Activated T-cell treated with anti-CD3 and anti-CD28 coated beads, Interleukin-2, amount 50 U/mL, for 24 hours (primary cell): ENCODE measurements at regions not wholly inside any gene's neighbourhood (a gene's known extent, or its start where the extent isn't known, plus 50 kb on each side); places are given as distances from the start of the nearest gene placed in this dataset.

Experiments
- DNase-seq: peaks from one replicate; pipeline ENCODE4 v3.0.0-alpha.2; 2020
- H3K27ac Mint-ChIP-seq: 2 replicates; pipeline ENCODE4 v1.8.0; 2020; ENCODE audit warnings: mild to moderate bottlenecking, mixed read lengths
- H3K27me3 Mint-ChIP-seq: 2 replicates; pipeline ENCODE4 v1.8.0; 2020; ENCODE audit warnings: mixed read lengths
- H3K36me3 Mint-ChIP-seq: 2 replicates; pipeline ENCODE4 v1.8.0; 2020; ENCODE audit warnings: low read depth, mixed read lengths
- H3K4me1 Mint-ChIP-seq: 2 replicates; pipeline ENCODE4 v1.8.0; 2020; ENCODE audit warnings: low read depth, mixed read lengths
- H3K4me3 Mint-ChIP-seq: 2 replicates; pipeline ENCODE4 v1.8.0; 2020; ENCODE audit warnings: mild to moderate bottlenecking, moderate library complexity, mixed read lengths
- H3K9me3 Mint-ChIP-seq: 2 replicates; pipeline ENCODE4 v1.8.0; 2020; ENCODE audit warnings: mixed read lengths

- DNase-seq, result no peak
- Mint-ChIP-seq H3K4me1 (no peaks in the 10 kb centered on the region), H3K4me3 (no peak overlapping the region), H3K27ac (no peak overlapping the region), H3K36me3 (no peaks in the 10 kb centered on the region), H3K9me3 (no peaks in the 10 kb centered on the region), H3K27me3 (no peaks in the 10 kb centered on the region)
Observed at GRCh38 chr6:21468461-21468860, 125.1 kb upstream of the SOX4 start.

- Mint-ChIP-seq H3K27ac (no peak overlapping the region), H3K4me3 (no peak overlapping the region), H3K4me1 (no peaks in the 10 kb centered on the region), H3K9me3 (no peaks in the 10 kb centered on the region), H3K27me3 (peaks cover 2% of the 10 kb centered on the region), H3K36me3 (no peaks in the 10 kb centered on the region)
- DNase-seq, result no peak
Observed at GRCh38 chr6:21469213-21469612, 124.3 kb upstream of the SOX4 start.

- Mint-ChIP-seq H3K9me3 (no peaks in the 10 kb centered on the region), H3K4me3 (no peak overlapping the region), H3K36me3 (no peaks in the 10 kb centered on the region), H3K4me1 (no peaks in the 10 kb centered on the region), H3K27me3 (peaks cover 15% of the 10 kb centered on the region), H3K27ac (no peak overlapping the region)
- no peak for DNase-seq
Observed at GRCh38 chr6:21476112-21476511, 117.4 kb upstream of the SOX4 start.

- Mint-ChIP-seq H3K4me3 (no peak overlapping the region), H3K36me3 (no peaks in the 10 kb centered on the region), H3K27ac (no peak overlapping the region), H3K9me3 (no peaks in the 10 kb centered on the region), H3K27me3 (peaks cover 19% of the 10 kb centered on the region), H3K4me1 (no peaks in the 10 kb centered on the region)
- no peak for DNase-seq
Observed at GRCh38 chr6:21478411-21478810, 115.1 kb upstream of the SOX4 start.

- Mint-ChIP-seq H3K4me1 (no peaks in the 10 kb centered on the region), H3K36me3 (no peaks in the 10 kb centered on the region), H3K27me3 (peaks cover 17% of the 10 kb centered on the region), H3K9me3 (no peaks in the 10 kb centered on the region), H3K4me3 (no peak overlapping the region), H3K27ac (no peak overlapping the region)
- no peak for DNase-seq
Observed at GRCh38 chr6:21478883-21479539, 114.5 kb upstream of the SOX4 start.

- Mint-ChIP-seq H3K27me3 (peaks cover 11% of the 10 kb centered on the region), H3K27ac (no peak overlapping the region), H3K36me3 (no peaks in the 10 kb centered on the region), H3K9me3 (no peaks in the 10 kb centered on the region), H3K4me3 (no peak overlapping the region), H3K4me1 (no peaks in the 10 kb centered on the region)
- DNase-seq, result no peak
Observed at GRCh38 chr6:21486115-21486514, 107.4 kb upstream of the SOX4 start.

- no peaks in the 10 kb centered on the region for H3K4me1 Mint-ChIP-seq
- H3K27me3 Mint-ChIP-seq, result peaks cover 4% of the 10 kb centered on the region
- H3K27ac Mint-ChIP-seq, result no peak overlapping the region
- no peaks in the 10 kb centered on the region for H3K9me3 Mint-ChIP-seq
- DNase-seq, result no peak
- no peaks in the 10 kb centered on the region for H3K36me3 Mint-ChIP-seq
- H3K4me3 Mint-ChIP-seq, result no peak overlapping the region
Observed at GRCh38 chr6:21489826-21490225, 103.7 kb upstream of the SOX4 start.

- H3K27ac Mint-ChIP-seq, result no peak overlapping the region
- H3K4me1 Mint-ChIP-seq, result no peaks in the 10 kb centered on the region
- no peak for DNase-seq
Observed at GRCh38 chr6:21491955-21492354, 101.6 kb upstream of the SOX4 start.

GRCh38 chr6:21494505-21494904, 99.0 kb upstream of the SOX4 start:
- no peak for DNase-seq
- H3K4me3 Mint-ChIP-seq, result no peak overlapping the region
- no peaks in the 10 kb centered on the region for H3K27me3 Mint-ChIP-seq
- no peak overlapping the region for H3K27ac Mint-ChIP-seq
- no peaks in the 10 kb centered on the region for H3K4me1 Mint-ChIP-seq
- no peaks in the 10 kb centered on the region for H3K36me3 Mint-ChIP-seq
- no peaks in the 10 kb centered on the region for H3K9me3 Mint-ChIP-seq

More at GRCh38 chr6:21491955-21492354, 101.6 kb upstream of the SOX4 start:
- no peaks in the 10 kb centered on the region for H3K36me3 Mint-ChIP-seq
- H3K27me3 Mint-ChIP-seq, result peaks cover 3% of the 10 kb centered on the region
- no peak overlapping the region for H3K4me3 Mint-ChIP-seq
- no peaks in the 10 kb centered on the region for H3K9me3 Mint-ChIP-seq

GRCh38 chr6:21496196-21496595, 97.4 kb upstream of the SOX4 start:
- Mint-ChIP-seq H3K27ac (no peak overlapping the region), H3K27me3 (peaks cover 2% of the 10 kb centered on the region), H3K36me3 (no peaks in the 10 kb centered on the region), H3K4me1 (no peaks in the 10 kb centered on the region), H3K4me3 (no peak overlapping the region), H3K9me3 (no peaks in the 10 kb centered on the region)
- no peak for DNase-seq

GRCh38 chr6:21496706-21497105, 96.8 kb upstream of the SOX4 start:
- Mint-ChIP-seq H3K9me3 (no peaks in the 10 kb centered on the region), H3K27ac (no peak overlapping the region), H3K4me1 (no peaks in the 10 kb centered on the region), H3K27me3 (peaks cover 3% of the 10 kb centered on the region), H3K4me3 (no peak overlapping the region), H3K36me3 (no peaks in the 10 kb centered on the region)
- DNase-seq, result no peak

GRCh38 chr6:21500314-21501020, 93.1 kb upstream of the SOX4 start:
- Mint-ChIP-seq H3K27me3 (peaks cover 7% of the 10 kb centered on the region), H3K4me3 (no peak overlapping the region), H3K9me3 (no peaks in the 10 kb centered on the region), H3K4me1 (no peaks in the 10 kb centered on the region), H3K27ac (no peak overlapping the region), H3K36me3 (no peaks in the 10 kb centered on the region)
- no peak for DNase-seq

GRCh38 chr6:21501021-21501354, 92.6 kb upstream of the SOX4 start:
- H3K4me3 Mint-ChIP-seq, result no peak overlapping the region
- no peak for DNase-seq
- no peaks in the 10 kb centered on the region for H3K9me3 Mint-ChIP-seq
- H3K27me3 Mint-ChIP-seq, result peaks cover 7% of the 10 kb centered on the region
- H3K27ac Mint-ChIP-seq, result no peak overlapping the region
- no peaks in the 10 kb centered on the region for H3K36me3 Mint-ChIP-seq
- H3K4me1 Mint-ChIP-seq, result no peaks in the 10 kb centered on the region

- Mint-ChIP-seq H3K4me3 (no peak overlapping the region), H3K4me1 (no peaks in the 10 kb centered on the region), H3K27me3 (peaks cover 7% of the 10 kb centered on the region), H3K27ac (no peak overlapping the region), H3K36me3 (no peaks in the 10 kb centered on the region), H3K9me3 (no peaks in the 10 kb centered on the region)
- DNase-seq, result no peak
Observed at GRCh38 chr6:21501815-21502214, 91.7 kb upstream of the SOX4 start.

GRCh38 chr6:21502682-21503081, 90.9 kb upstream of the SOX4 start:
- H3K27me3 Mint-ChIP-seq, result peaks cover 7% of the 10 kb centered on the region
- H3K36me3 Mint-ChIP-seq, result no peaks in the 10 kb centered on the region
- no peak for DNase-seq
- H3K4me3 Mint-ChIP-seq, result no peak overlapping the region
- H3K9me3 Mint-ChIP-seq, result no peaks in the 10 kb centered on the region
- no peaks in the 10 kb centered on the region for H3K4me1 Mint-ChIP-seq
- no peak overlapping the region for H3K27ac Mint-ChIP-seq
